ENCODE measurements at regions not wholly inside any gene's neighbourhood (a gene's known extent, or its start where the extent isn't known, plus 50 kb on each side); places are given as distances from the start of the nearest gene placed in this dataset.

GRCh38 chr5:124860291-124860655 is 113.8 kb upstream of the ZNF608 start:
- no peak for TF ChIP-seq ZFP36 (IDR thresholded peaks at IDR 0.05; ENCODE audit: borderline replicate concordance, partially characterized antibody)
- no peak for TF ChIP-seq BHLHE40 (IDR thresholded peaks at IDR 0.05; ENCODE audit: low read depth, low read length)
- TF ChIP-seq EHMT2 (IDR thresholded peaks at IDR 0.05; ENCODE audit: low read depth), result no peak
- no peak for TF ChIP-seq CTCF (IDR thresholded peaks at IDR 0.05)
- TF ChIP-seq PBX3 (IDR thresholded peaks at IDR 0.05), result no peak
- no peak for TF ChIP-seq HMGXB4 (CRISPR knock-in tag; IDR thresholded peaks at IDR 0.05; ENCODE audit: borderline replicate concordance)
- no peak for TF ChIP-seq RAD21 (conservative IDR thresholded peaks at IDR 0.05 in 1 of 2, IDR thresholded peaks at IDR 0.05 in 1 of 2)
- no peak for TF ChIP-seq CBX8 (IDR thresholded peaks at IDR 0.05)
